GM23338 (cell line): ENCODE measurements at regions not wholly inside any gene's neighbourhood (a gene's known extent, or its start where the extent isn't known, plus 50 kb on each side); places are given as distances from the start of the nearest gene placed in this dataset.

Experiments used
- ATAC-seq: fragments of 200-7000 bp; cut with Tn5 transposase; 3 replicates; pipeline ENCODE4 v1.9.1; 2020
- DNase-seq: peaks from one replicate; pipeline ENCODE4 v3.0.0-alpha.2; 2015; ENCODE audit warnings: low spot score
- H2AFZ ChIP-seq: fragments of 200-600 bp; sonication (generic); 2 replicates; pipeline ENCODE4 v1.8.0; 2016; ENCODE audit warnings: antibody characterized with exemption, mild to moderate bottlenecking, moderate library complexity
- H3F3A ChIP-seq: fragments of 200-600 bp; sonication (generic); replicated peaks from 2 replicates; pipeline ENCODE4 v1.8.0; 2017; ENCODE audit warnings: antibody characterized with exemption, mixed run types, low read depth
- H3K27ac ChIP-seq: fragments of 200-600 bp; sonication (generic); 2 replicates; pipeline ENCODE4 v1.6.1; 2016; ENCODE audit warnings: low read depth
- H3K27me3 ChIP-seq: fragments of 200-600 bp; sonication (generic); 2 replicates; pipeline ENCODE4 v1.8.0; 2016; ENCODE audit warnings: mild to moderate bottlenecking, mixed run types, moderate library complexity; ENCODE audit not compliant: insufficient read depth
- H3K36me3 ChIP-seq: fragments of 200-600 bp; sonication (generic); 2 replicates; pipeline ENCODE4 v1.8.0; 2016; ENCODE audit warnings: mild to moderate bottlenecking; ENCODE audit not compliant: insufficient read depth
- H3K4me1 ChIP-seq: fragments of 200-600 bp; sonication (generic); 2 replicates; pipeline ENCODE4 v1.8.0; 2016; ENCODE audit warnings: mild to moderate bottlenecking, moderate library complexity; ENCODE audit not compliant: insufficient read depth
- H3K4me2 ChIP-seq: fragments of 200-600 bp; sonication (generic); 2 replicates; pipeline ENCODE4 v1.7.1; 2017; ENCODE audit warnings: mixed run types
- H3K4me3 ChIP-seq: fragments of 200-600 bp; sonication (generic); 2 replicates; pipeline ENCODE4 v1.6.1; 2016; ENCODE audit warnings: mixed run types
- H3K79me2 ChIP-seq: fragments of 200-600 bp; sonication (generic); replicated peaks from 2 replicates; pipeline ENCODE4 v1.8.0; 2017; ENCODE audit warnings: mild to moderate bottlenecking; ENCODE audit not compliant: insufficient read depth
- H3K9me2 ChIP-seq: fragments of 200-600 bp; sonication (generic); 2 replicates; pipeline ENCODE4 v1.8.0; 2017; ENCODE audit not compliant: insufficient read depth
- H4K20me1 ChIP-seq: fragments of 200-600 bp; sonication (generic); replicated peaks from 2 replicates; pipeline ENCODE4 v1.8.0; 2017; ENCODE audit warnings: mild to moderate bottlenecking; ENCODE audit not compliant: insufficient read depth
- H3K27ac Mint-ChIP-seq: 2 replicates; pipeline ENCODE4 v1.8.0; 2020; ENCODE audit warnings: inconsistent platforms, mild to moderate bottlenecking, moderate library complexity, mixed read lengths
- H3K27me3 Mint-ChIP-seq: 3 replicates; pipeline ENCODE4 v1.8.0; 2022; ENCODE audit warnings: low read depth, mild to moderate bottlenecking, moderate library complexity, mixed read lengths, inconsistent platforms; ENCODE audit not compliant: insufficient read depth, poor library complexity
- H3K36me3 Mint-ChIP-seq: 3 replicates; pipeline ENCODE4 v1.8.0; 2021; ENCODE audit warnings: low read depth, mild to moderate bottlenecking, inconsistent platforms, moderate library complexity, mixed read lengths
- H3K4me1 Mint-ChIP-seq: 3 replicates; pipeline ENCODE4 v1.8.0; 2020; ENCODE audit warnings: mild to moderate bottlenecking, inconsistent platforms, mixed read lengths
- H3K4me3 Mint-ChIP-seq: 3 replicates; pipeline ENCODE4 v1.8.0; 2021; ENCODE audit warnings: moderate library complexity, mild to moderate bottlenecking, inconsistent platforms, mixed read lengths
- H3K9me3 Mint-ChIP-seq: 3 replicates; pipeline ENCODE4 v1.8.0; 2020; ENCODE audit warnings: moderate library complexity, mild to moderate bottlenecking, inconsistent platforms, mixed read lengths
- EZH2 ChIP-seq: fragments of 200-600 bp; sonication (generic); IDR thresholded peaks from one replicate; pipeline ENCODE4 v1.8.0; 2017; ENCODE audit warnings: antibody characterized with exemption, mild to moderate bottlenecking, low read depth; ENCODE audit not compliant: unreplicated experiment
- EZH2phosphoT487 ChIP-seq: fragments of 200-600 bp; sonication (generic); IDR thresholded peaks from one replicate; pipeline ENCODE4 v1.8.1; 2018; ENCODE audit warnings: antibody characterized with exemption; ENCODE audit not compliant: unreplicated experiment
- JUNB ChIP-seq: IDR thresholded peaks from one replicate; pipeline ENCODE4 v1.6.1; 2016; ENCODE audit warnings: antibody characterized with exemption; ENCODE audit not compliant: unreplicated experiment
- NANOG ChIP-seq: IDR thresholded peaks from 2 replicates; pipeline ENCODE4 v1.6.1; 2016; ENCODE audit warnings: antibody characterized with exemption, borderline replicate concordance
- POLR2AphosphoS5 ChIP-seq: IDR thresholded peaks from 2 replicates; pipeline ENCODE4 v1.6.1; 2016; ENCODE audit warnings: antibody characterized with exemption, low read depth
- STAT1 ChIP-seq: IDR thresholded peaks from one replicate; pipeline ENCODE4 v1.6.1; 2016; ENCODE audit warnings: antibody characterized with exemption; ENCODE audit not compliant: unreplicated experiment
- ZNF114 ChIP-seq: fragments of 250-450 bp; sonication (Bioruptor Pico); IDR thresholded peaks from 2 replicates; pipeline ENCODE4 v1.5.0; 2020; ENCODE audit warnings: mild to moderate bottlenecking, moderate library complexity
- ZNF331 ChIP-seq: fragments of 250-450 bp; sonication (Bioruptor Pico); IDR thresholded peaks from 2 replicates; pipeline ENCODE4 v1.5.0; 2020; ENCODE audit warnings: low read depth, mild to moderate bottlenecking, moderate library complexity
- TF ChIP-seq, protein P1 (sequence below): fragments of 250-450 bp; sonication (Bioruptor Pico); IDR thresholded peaks from 2 replicates; pipeline ENCODE4 v1.5.0; 2020; ENCODE audit warnings: mild to moderate bottlenecking, moderate library complexity
- TF ChIP-seq, protein P2 (sequence below), 2 experiments: fragments of 200-600 bp in 1 of 2; sonication (generic) in 1 of 2; conservative IDR thresholded peaks; 2 replicates each; pipeline versions ENCODE4 v1.5.1 to v1.6.1; 2016 to 2017; ENCODE audit warnings: antibody characterized with exemption in 2 of 2, low read depth in 2 of 2, mild to moderate bottlenecking in 2 of 2, moderate library complexity in 1 of 2
- TF ChIP-seq, protein P3 (sequence below): IDR thresholded peaks from 2 replicates; pipeline ENCODE4 v1.6.1; 2016; ENCODE audit warnings: antibody characterized with exemption
- TF ChIP-seq, protein P4 (sequence below): IDR thresholded peaks from one replicate; pipeline ENCODE4 v1.6.1; 2018; ENCODE audit warnings: antibody characterized with exemption; ENCODE audit not compliant: unreplicated experiment

DNA sequence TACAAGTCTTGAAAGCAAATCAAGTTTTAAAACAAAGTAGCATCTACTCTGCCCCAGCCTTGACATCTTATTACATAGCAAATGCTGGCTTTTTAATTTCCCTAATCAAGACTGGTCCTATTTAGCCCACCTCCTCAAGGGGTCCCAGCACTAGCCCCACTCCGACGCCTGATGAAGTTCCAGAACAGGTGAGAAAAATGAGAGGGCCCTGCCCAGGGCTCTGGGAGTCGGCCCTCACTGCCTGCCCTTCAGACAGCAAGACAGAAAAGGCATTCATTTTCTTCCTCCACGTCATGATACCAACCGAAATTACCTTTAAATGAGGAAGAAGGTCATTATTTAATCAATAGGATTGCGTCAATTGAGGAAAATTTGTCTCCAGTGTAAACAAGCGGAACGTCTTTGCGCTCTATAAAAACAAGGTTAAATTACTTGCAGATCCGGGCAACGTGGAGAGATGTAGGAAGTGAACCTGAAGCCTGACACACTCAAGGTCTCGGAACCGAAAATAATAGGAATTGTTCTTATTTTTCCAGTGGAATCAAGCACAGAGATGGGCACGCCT, 170.6 kb upstream of the PKDCC start:
- H3K36me3 ChIP-seq: no peaks in the 10 kb centered on the region
- H3K4me1 ChIP-seq: peaks cover 6% of the 10 kb centered on the region; the same call in 1 of the 2 replicates
- ATAC-seq: no peak
- Mint-ChIP-seq H3K36me3 (no peaks in the 10 kb centered on the region), H3K27ac (no peak overlapping the region), H3K4me1 (peaks cover 25% of the 10 kb centered on the region), H3K9me3 (no peaks in the 10 kb centered on the region), H3K27me3 (peaks cover 4% of the 10 kb centered on the region), H3K4me3 (no peak overlapping the region)
- H3K27ac ChIP-seq: no peak overlapping the region
- peak overlapping the region; percentile 91 for H2AFZ ChIP-seq
- H3K4me2 ChIP-seq: no peak overlapping the region
- H3K4me3 ChIP-seq: no peak overlapping the region
- H3K9me2 ChIP-seq: 0 out of 2 replicates have a peak, but pooled peaks cover 2% of the 10 kb centered on the region
- TF ChIP-seq, protein P1, sequence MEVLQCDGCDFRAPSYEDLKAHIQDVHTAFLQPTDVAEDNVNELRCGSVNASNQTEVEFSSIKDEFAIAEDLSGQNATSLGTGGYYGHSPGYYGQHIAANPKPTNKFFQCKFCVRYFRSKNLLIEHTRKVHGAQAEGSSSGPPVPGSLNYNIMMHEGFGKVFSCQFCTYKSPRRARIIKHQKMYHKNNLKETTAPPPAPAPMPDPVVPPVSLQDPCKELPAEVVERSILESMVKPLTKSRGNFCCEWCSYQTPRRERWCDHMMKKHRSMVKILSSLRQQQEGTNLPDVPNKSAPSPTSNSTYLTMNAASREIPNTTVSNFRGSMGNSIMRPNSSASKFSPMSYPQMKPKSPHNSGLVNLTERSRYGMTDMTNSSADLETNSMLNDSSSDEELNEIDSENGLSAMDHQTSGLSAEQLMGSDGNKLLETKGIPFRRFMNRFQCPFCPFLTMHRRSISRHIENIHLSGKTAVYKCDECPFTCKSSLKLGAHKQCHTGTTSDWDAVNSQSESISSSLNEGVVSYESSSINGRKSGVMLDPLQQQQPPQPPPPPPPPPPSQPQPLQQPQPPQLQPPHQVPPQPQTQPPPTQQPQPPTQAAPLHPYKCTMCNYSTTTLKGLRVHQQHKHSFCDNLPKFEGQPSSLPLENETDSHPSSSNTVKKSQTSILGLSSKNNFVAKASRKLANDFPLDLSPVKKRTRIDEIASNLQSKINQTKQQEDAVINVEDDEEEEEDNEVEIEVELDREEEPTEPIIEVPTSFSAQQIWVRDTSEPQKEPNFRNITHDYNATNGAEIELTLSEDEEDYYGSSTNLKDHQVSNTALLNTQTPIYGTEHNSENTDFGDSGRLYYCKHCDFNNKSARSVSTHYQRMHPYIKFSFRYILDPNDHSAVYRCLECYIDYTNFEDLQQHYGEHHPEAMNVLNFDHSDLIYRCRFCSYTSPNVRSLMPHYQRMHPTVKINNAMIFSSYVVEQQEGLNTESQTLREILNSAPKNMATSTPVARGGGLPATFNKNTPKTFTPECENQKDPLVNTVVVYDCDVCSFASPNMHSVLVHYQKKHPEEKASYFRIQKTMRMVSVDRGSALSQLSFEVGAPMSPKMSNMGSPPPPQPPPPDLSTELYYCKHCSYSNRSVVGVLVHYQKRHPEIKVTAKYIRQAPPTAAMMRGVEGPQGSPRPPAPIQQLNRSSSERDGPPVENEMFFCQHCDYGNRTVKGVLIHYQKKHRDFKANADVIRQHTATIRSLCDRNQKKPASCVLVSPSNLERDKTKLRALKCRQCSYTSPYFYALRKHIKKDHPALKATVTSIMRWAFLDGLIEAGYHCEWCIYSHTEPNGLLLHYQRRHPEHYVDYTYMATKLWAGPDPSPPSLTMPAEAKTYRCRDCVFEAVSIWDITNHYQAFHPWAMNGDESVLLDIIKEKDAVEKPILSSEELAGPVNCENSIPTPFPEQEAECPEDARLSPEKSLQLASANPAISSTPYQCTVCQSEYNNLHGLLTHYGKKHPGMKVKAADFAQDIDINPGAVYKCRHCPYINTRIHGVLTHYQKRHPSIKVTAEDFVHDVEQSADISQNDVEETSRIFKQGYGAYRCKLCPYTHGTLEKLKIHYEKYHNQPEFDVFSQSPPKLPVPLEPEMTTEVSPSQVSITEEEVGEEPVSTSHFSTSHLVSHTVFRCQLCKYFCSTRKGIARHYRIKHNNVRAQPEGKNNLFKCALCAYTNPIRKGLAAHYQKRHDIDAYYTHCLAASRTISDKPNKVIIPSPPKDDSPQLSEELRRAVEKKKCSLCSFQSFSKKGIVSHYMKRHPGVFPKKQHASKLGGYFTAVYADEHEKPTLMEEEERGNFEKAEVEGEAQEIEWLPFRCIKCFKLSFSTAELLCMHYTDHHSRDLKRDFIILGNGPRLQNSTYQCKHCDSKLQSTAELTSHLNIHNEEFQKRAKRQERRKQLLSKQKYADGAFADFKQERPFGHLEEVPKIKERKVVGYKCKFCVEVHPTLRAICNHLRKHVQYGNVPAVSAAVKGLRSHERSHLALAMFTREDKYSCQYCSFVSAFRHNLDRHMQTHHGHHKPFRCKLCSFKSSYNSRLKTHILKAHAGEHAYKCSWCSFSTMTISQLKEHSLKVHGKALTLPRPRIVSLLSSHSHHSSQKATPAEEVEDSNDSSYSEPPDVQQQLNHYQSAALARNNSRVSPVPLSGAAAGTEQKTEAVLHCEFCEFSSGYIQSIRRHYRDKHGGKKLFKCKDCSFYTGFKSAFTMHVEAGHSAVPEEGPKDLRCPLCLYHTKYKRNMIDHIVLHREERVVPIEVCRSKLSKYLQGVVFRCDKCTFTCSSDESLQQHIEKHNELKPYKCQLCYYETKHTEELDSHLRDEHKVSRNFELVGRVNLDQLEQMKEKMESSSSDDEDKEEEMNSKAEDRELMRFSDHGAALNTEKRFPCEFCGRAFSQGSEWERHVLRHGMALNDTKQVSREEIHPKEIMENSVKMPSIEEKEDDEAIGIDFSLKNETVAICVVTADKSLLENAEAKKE (CRISPR knock-in tag): no peak
- TF ChIP-seq EZH2: no peak
- TF ChIP-seq JUNB: no peak
- TF ChIP-seq, protein P2, sequence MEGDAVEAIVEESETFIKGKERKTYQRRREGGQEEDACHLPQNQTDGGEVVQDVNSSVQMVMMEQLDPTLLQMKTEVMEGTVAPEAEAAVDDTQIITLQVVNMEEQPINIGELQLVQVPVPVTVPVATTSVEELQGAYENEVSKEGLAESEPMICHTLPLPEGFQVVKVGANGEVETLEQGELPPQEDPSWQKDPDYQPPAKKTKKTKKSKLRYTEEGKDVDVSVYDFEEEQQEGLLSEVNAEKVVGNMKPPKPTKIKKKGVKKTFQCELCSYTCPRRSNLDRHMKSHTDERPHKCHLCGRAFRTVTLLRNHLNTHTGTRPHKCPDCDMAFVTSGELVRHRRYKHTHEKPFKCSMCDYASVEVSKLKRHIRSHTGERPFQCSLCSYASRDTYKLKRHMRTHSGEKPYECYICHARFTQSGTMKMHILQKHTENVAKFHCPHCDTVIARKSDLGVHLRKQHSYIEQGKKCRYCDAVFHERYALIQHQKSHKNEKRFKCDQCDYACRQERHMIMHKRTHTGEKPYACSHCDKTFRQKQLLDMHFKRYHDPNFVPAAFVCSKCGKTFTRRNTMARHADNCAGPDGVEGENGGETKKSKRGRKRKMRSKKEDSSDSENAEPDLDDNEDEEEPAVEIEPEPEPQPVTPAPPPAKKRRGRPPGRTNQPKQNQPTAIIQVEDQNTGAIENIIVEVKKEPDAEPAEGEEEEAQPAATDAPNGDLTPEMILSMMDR (conservative IDR thresholded peaks at IDR 0.05; ENCODE audit: low read depth in 2 of 2): no peak
- no peak for TF ChIP-seq ZNF331 (CRISPR knock-in tag)
- no peak for TF ChIP-seq POLR2AphosphoS5
- no peak for TF ChIP-seq STAT1
- TF ChIP-seq EZH2phosphoT487: no peak
- TF ChIP-seq, protein P3, sequence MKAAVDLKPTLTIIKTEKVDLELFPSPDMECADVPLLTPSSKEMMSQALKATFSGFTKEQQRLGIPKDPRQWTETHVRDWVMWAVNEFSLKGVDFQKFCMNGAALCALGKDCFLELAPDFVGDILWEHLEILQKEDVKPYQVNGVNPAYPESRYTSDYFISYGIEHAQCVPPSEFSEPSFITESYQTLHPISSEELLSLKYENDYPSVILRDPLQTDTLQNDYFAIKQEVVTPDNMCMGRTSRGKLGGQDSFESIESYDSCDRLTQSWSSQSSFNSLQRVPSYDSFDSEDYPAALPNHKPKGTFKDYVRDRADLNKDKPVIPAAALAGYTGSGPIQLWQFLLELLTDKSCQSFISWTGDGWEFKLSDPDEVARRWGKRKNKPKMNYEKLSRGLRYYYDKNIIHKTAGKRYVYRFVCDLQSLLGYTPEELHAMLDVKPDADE: no peak
- no peak for TF ChIP-seq NANOG
- TF ChIP-seq, protein P4, sequence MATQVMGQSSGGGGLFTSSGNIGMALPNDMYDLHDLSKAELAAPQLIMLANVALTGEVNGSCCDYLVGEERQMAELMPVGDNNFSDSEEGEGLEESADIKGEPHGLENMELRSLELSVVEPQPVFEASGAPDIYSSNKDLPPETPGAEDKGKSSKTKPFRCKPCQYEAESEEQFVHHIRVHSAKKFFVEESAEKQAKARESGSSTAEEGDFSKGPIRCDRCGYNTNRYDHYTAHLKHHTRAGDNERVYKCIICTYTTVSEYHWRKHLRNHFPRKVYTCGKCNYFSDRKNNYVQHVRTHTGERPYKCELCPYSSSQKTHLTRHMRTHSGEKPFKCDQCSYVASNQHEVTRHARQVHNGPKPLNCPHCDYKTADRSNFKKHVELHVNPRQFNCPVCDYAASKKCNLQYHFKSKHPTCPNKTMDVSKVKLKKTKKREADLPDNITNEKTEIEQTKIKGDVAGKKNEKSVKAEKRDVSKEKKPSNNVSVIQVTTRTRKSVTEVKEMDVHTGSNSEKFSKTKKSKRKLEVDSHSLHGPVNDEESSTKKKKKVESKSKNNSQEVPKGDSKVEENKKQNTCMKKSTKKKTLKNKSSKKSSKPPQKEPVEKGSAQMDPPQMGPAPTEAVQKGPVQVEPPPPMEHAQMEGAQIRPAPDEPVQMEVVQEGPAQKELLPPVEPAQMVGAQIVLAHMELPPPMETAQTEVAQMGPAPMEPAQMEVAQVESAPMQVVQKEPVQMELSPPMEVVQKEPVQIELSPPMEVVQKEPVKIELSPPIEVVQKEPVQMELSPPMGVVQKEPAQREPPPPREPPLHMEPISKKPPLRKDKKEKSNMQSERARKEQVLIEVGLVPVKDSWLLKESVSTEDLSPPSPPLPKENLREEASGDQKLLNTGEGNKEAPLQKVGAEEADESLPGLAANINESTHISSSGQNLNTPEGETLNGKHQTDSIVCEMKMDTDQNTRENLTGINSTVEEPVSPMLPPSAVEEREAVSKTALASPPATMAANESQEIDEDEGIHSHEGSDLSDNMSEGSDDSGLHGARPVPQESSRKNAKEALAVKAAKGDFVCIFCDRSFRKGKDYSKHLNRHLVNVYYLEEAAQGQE: no peak
- TF ChIP-seq ZNF114 (CRISPR knock-in tag): no peak
- no peaks in the 10 kb centered on the region for H4K20me1 ChIP-seq
- no peaks in the 10 kb centered on the region for H3F3A ChIP-seq
- no peaks in the 10 kb centered on the region for H3K27me3 ChIP-seq
- H3K79me2 ChIP-seq: no peaks in the 10 kb centered on the region
- DNase-seq: no peak
